Uterus (tissue), 2 donors: ENCODE measurements at regions not wholly inside any gene's neighbourhood (a gene's known extent, or its start where the extent isn't known, plus 50 kb on each side); places are given as distances from the start of the nearest gene placed in this dataset.

Experiments
- POLR2A ChIP-seq, 2 donors: fragments of 450-650 bp; IDR thresholded peaks; one replicate each; pipeline ENCODE4 v1.6.1; 2016; ENCODE audit warnings: antibody characterized with exemption in 2 of 2, mild to moderate bottlenecking in 1 of 2, moderate library complexity in 1 of 2
- TF ChIP-seq, protein P1 (sequence below), 4 experiments: fragments of 200-600 bp in 2 of 4; fragments of 450-650 bp in 2 of 4; sonication (generic) in 2 of 4; IDR thresholded peaks; one replicate each; pipeline ENCODE4 v1.5.1; 2016 to 2019; ENCODE audit warnings: antibody characterized with exemption in 4 of 4, mild to moderate bottlenecking in 2 of 4, moderate library complexity in 1 of 4

DNA sequence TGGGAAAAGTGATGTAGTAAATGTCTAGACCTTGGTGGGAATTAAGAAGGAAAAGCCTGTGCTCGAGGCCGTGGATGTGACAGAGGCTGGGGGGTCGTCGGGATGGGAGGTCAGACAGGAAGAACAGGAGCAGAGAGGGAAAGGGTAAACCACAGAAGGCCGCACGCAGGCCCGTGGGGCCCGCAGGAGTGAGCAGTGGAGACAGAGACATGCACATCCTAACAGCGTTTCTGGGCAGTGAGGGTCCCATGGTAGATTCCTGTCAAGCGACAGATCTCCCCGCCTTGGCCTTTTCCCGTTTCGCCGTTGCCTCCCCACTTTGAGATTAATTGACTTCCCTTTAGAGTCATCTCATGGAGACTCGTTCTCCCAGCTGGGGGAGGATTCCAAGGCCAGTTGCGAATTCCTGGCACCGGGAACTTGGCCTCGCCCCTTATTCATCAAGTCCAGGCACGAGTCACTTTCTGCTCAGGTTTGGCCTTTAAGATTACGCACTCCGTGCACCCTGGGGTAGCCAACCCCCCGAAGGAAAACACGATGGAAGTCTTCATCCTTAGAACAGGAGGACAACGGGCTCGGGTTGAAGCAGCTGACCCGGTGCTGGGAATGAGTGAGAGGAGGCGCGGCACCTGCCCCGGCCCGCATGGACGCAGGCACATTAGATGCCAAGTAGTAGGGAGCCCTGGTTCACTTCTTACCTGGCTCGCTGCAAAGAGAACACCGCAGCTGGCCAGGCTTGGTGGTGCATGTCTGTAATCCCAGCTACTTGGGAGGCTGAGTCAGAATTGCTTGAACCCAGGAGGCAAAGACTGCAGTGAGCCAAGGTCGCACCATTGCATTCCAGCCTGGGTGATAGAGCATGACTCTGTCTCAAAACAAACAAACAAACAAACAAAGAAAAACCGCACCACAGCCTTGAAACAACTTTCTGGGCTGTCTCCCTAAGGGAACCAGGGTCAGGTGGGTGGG, 315.2 kb upstream of the SHH start:
- TF ChIP-seq, protein P1, sequence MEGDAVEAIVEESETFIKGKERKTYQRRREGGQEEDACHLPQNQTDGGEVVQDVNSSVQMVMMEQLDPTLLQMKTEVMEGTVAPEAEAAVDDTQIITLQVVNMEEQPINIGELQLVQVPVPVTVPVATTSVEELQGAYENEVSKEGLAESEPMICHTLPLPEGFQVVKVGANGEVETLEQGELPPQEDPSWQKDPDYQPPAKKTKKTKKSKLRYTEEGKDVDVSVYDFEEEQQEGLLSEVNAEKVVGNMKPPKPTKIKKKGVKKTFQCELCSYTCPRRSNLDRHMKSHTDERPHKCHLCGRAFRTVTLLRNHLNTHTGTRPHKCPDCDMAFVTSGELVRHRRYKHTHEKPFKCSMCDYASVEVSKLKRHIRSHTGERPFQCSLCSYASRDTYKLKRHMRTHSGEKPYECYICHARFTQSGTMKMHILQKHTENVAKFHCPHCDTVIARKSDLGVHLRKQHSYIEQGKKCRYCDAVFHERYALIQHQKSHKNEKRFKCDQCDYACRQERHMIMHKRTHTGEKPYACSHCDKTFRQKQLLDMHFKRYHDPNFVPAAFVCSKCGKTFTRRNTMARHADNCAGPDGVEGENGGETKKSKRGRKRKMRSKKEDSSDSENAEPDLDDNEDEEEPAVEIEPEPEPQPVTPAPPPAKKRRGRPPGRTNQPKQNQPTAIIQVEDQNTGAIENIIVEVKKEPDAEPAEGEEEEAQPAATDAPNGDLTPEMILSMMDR (IDR thresholded peaks at IDR 0.05): no peak
- no peak for TF ChIP-seq POLR2A (IDR thresholded peaks at IDR 0.05)
